ENCODE measurements at regions not wholly inside any gene's neighbourhood (a gene's known extent, or its start where the extent isn't known, plus 50 kb on each side); places are given as distances from the start of the nearest gene placed in this dataset.

DNA sequence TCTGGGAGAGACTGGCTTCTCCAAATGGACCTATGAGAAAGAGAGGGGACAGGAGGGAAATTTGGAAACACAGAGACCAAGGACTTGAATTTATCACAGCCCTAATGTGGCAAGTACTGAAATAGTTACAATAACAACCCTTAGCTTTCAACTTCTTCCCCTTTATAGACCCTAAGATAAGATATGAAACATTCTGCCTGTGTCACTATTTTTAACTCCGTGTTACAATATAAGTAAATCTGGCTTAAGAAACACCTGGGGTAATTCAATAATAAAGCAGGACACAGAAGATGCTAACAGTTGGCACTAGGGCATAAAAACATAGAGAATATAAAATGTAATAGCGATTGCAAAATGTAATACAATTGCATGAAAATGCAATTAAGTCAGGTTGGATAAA is 216.4 kb downstream of the NOVA1 start:
- TF ChIP-seq, protein P1, sequence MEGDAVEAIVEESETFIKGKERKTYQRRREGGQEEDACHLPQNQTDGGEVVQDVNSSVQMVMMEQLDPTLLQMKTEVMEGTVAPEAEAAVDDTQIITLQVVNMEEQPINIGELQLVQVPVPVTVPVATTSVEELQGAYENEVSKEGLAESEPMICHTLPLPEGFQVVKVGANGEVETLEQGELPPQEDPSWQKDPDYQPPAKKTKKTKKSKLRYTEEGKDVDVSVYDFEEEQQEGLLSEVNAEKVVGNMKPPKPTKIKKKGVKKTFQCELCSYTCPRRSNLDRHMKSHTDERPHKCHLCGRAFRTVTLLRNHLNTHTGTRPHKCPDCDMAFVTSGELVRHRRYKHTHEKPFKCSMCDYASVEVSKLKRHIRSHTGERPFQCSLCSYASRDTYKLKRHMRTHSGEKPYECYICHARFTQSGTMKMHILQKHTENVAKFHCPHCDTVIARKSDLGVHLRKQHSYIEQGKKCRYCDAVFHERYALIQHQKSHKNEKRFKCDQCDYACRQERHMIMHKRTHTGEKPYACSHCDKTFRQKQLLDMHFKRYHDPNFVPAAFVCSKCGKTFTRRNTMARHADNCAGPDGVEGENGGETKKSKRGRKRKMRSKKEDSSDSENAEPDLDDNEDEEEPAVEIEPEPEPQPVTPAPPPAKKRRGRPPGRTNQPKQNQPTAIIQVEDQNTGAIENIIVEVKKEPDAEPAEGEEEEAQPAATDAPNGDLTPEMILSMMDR (IDR thresholded peaks at IDR 0.05): no peak
- no peak for TF ChIP-seq POLR2A (IDR thresholded peaks at IDR 0.05; ENCODE audit: low read depth)
- no peak for TF ChIP-seq POLR2AphosphoS5 (IDR thresholded peaks at IDR 0.05)
- TF ChIP-seq EP300 (IDR thresholded peaks at IDR 0.05): no peak

All from esophagus muscularis mucosa (tissue), 4 donors.